ENCODE measurements at regions not wholly inside any gene's neighbourhood (a gene's known extent, or its start where the extent isn't known, plus 50 kb on each side); places are given as distances from the start of the nearest gene placed in this dataset.

- H3K4me3 ChIP-seq (ENCODE audit: low read depth, low read length) = no peak overlapping the region
- TF ChIP-seq, protein P1, sequence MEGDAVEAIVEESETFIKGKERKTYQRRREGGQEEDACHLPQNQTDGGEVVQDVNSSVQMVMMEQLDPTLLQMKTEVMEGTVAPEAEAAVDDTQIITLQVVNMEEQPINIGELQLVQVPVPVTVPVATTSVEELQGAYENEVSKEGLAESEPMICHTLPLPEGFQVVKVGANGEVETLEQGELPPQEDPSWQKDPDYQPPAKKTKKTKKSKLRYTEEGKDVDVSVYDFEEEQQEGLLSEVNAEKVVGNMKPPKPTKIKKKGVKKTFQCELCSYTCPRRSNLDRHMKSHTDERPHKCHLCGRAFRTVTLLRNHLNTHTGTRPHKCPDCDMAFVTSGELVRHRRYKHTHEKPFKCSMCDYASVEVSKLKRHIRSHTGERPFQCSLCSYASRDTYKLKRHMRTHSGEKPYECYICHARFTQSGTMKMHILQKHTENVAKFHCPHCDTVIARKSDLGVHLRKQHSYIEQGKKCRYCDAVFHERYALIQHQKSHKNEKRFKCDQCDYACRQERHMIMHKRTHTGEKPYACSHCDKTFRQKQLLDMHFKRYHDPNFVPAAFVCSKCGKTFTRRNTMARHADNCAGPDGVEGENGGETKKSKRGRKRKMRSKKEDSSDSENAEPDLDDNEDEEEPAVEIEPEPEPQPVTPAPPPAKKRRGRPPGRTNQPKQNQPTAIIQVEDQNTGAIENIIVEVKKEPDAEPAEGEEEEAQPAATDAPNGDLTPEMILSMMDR (IDR thresholded peaks at IDR 0.05; ENCODE audit: low read depth, low read length, missing control alignments) = no peak
- no peak for DNase-seq (ENCODE audit: low read depth)
- in situ Hi-C loops (cut with HindIII; ENCODE audit: low sequenced_read_pairs) = no loop called here
Measured at GRCh38 chr16:61024180-61024900, 1011.9 kb downstream of the CDH8 start.

- no peak for DNase-seq (ENCODE audit: low read depth)
- TF ChIP-seq, protein P1 (IDR thresholded peaks at IDR 0.05; ENCODE audit: low read depth, low read length, missing control alignments) = no peak
- in situ Hi-C loops (cut with HindIII; ENCODE audit: low sequenced_read_pairs) = no loop called here
- no peak overlapping the region for H3K4me3 ChIP-seq (ENCODE audit: low read depth, low read length)
Measured at GRCh38 chr16:61014869-61015268, 1021.4 kb downstream of the CDH8 start.

- in situ Hi-C loops (cut with HindIII; ENCODE audit: low sequenced_read_pairs) = no loop called here
- H3K4me3 ChIP-seq (ENCODE audit: low read depth, low read length) = no peak overlapping the region
- TF ChIP-seq, protein P1 (IDR thresholded peaks at IDR 0.05; ENCODE audit: low read depth, low read length, missing control alignments) = no peak
- DNase-seq (ENCODE audit: low read depth) = no peak
Measured at GRCh38 chr16:61007694-61008093, 1028.5 kb downstream of the CDH8 start.

GRCh38 chr16:61005952-61006351 is 1030.3 kb downstream of the CDH8 start:
- no peak for DNase-seq (ENCODE audit: low read depth)
- in situ Hi-C loops (cut with HindIII; ENCODE audit: low sequenced_read_pairs) = no loop called here
- TF ChIP-seq, protein P1 (IDR thresholded peaks at IDR 0.05; ENCODE audit: low read depth, low read length, missing control alignments) = no peak
- H3K4me3 ChIP-seq (ENCODE audit: low read depth, low read length) = no peak overlapping the region

DNA sequence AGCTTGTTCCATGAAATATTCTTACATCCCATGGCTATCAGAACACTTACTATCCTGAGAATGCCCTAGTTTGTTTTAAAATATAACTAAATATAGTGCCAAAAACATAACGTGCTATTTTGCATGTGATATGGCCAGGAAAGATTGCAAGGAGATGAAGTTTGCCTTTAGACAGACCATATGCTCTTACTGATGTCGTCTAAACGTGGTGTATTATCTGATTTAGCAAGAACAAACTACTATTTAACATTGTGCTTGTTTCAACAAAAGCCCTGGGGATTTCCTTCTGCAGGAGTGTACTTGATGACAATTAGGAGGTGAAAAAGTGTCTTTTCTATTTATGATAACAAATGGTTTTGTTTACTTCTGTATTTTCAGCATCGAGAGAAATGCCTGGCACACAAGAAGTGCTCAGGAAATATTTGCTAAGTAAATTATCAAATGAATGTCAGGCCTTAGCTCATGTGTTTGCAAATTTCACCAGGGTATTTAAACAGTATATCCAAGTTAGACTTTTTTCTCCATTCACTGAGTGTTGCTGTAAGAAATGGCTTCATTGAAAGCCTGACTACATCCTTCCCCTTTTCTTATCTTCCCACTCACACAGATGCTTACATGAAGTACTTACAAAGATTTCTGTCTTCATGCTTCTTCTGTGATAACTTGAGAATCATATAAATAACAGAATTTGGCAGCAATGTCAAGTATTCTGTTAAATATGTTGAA is 1033.6 kb downstream of the CDH8 start:
- no peak for DNase-seq (ENCODE audit: low read depth)
- in situ Hi-C loops (cut with HindIII; ENCODE audit: low sequenced_read_pairs) = no loop called here
- TF ChIP-seq, protein P1 (IDR thresholded peaks at IDR 0.05; ENCODE audit: low read depth, low read length, missing control alignments) = no peak
- H3K4me3 ChIP-seq (ENCODE audit: low read depth, low read length) = no peak overlapping the region

- H3K4me3 ChIP-seq (ENCODE audit: low read depth, low read length) = no peak overlapping the region
- no peak for DNase-seq (ENCODE audit: low read depth)
- TF ChIP-seq, protein P1 (IDR thresholded peaks at IDR 0.05; ENCODE audit: low read depth, low read length, missing control alignments) = no peak
- in situ Hi-C loops (cut with HindIII; ENCODE audit: low sequenced_read_pairs) = no loop called here
Measured at GRCh38 chr16:60991886-60992285, 1044.4 kb downstream of the CDH8 start.
